GM18867 (cell line): ENCODE measurements at regions not wholly inside any gene's neighbourhood (a gene's known extent, or its start where the extent isn't known, plus 50 kb on each side); places are given as distances from the start of the nearest gene placed in this dataset.
"Not testable (repeated sequence)": the region's sequence is repeated elsewhere in the genome, so short reads cannot be mapped to it uniquely, and the experiment has no call there.

Source experiments
- ATAC-seq: cut with Tn5 transposase; IDR thresholded peaks from one replicate; pipeline ENCODE4 v1.9.1; 2021; ENCODE audit warnings: mild to moderate bottlenecking, moderate library complexity; ENCODE audit not compliant: unreplicated experiment

GRCh38 chr5:66234241-66234640, 90.1 kb downstream of the SREK1 start:
- ATAC-seq = no peak

- ATAC-seq = no peak
Observed at GRCh38 chr5:66238435-66238834, 94.3 kb downstream of the SREK1 start.

GRCh38 chr5:66239034-66239433, 94.9 kb downstream of the SREK1 start:
- ATAC-seq = no peak

GRCh38 chr5:66241136-66241825, 97.2 kb downstream of the SREK1 start:
- no peak for ATAC-seq

- ATAC-seq = no peak
Observed at GRCh38 chr5:66242050-66242715, 98.1 kb downstream of the SREK1 start.

GRCh38 chr5:66246608-66247007, 102.5 kb downstream of the SREK1 start:
- no peak for ATAC-seq

GRCh38 chr5:66247176-66247960, 103.3 kb downstream of the SREK1 start:
- no peak for ATAC-seq

- no peak for ATAC-seq
Observed at GRCh38 chr5:66248874-66249273, 104.8 kb downstream of the SREK1 start.

- ATAC-seq = no peak
Observed at GRCh38 chr5:66249920-66250319, 105.8 kb downstream of the SREK1 start.

- no peak for ATAC-seq
Observed at GRCh38 chr5:66252849-66253248, 108.7 kb downstream of the SREK1 start.

GRCh38 chr5:66255714-66256113, 111.6 kb downstream of the SREK1 start:
- peak; percentile 50 for ATAC-seq

GRCh38 chr5:66273121-66273520, 129.0 kb downstream of the SREK1 start:
- no peak for ATAC-seq

GRCh38 chr5:66276986-66277385, 132.9 kb downstream of the SREK1 start:
- ATAC-seq = no peak

GRCh38 chr5:66277981-66278380, 133.9 kb downstream of the SREK1 start:
- no peak for ATAC-seq

- ATAC-seq = no peak
Observed at GRCh38 chr5:66281294-66281693, 137.2 kb downstream of the SREK1 start.

GRCh38 chr5:66284588-66285342, 140.7 kb downstream of the SREK1 start:
- no peak for ATAC-seq

- no peak for ATAC-seq
Observed at GRCh38 chr5:66285343-66285922, 141.3 kb downstream of the SREK1 start.

- ATAC-seq = no peak
Observed at GRCh38 chr5:66291771-66292170, 147.7 kb downstream of the SREK1 start.

- not testable (repeated sequence) for ATAC-seq
Observed at GRCh38 chr5:66293851-66294250, 149.8 kb downstream of the SREK1 start.

- no peak for ATAC-seq
Observed at GRCh38 chr5:66299463-66299862, 155.4 kb downstream of the SREK1 start.

- ATAC-seq = no peak
Observed at GRCh38 chr5:66302344-66302743, 158.2 kb downstream of the SREK1 start.
